Hepatocyte (in vitro differentiated cells): ENCODE measurements at regions not wholly inside any gene's neighbourhood (a gene's known extent, or its start where the extent isn't known, plus 50 kb on each side); places are given as distances from the start of the nearest gene placed in this dataset.

Experiments used
- DNase-seq: peaks from one replicate; pipeline ENCODE4 v3.0.0-alpha.2; 2016; ENCODE audit warnings: low spot score
- H2AFZ ChIP-seq: fragments of 200-600 bp; sonication (generic); 2 replicates; pipeline ENCODE4 v1.6.0; 2016; ENCODE audit warnings: antibody characterized with exemption, mild to moderate bottlenecking
- H3K27ac ChIP-seq: fragments of 200-600 bp; sonication (generic); 2 replicates; pipeline ENCODE4 v1.5.1; 2016; ENCODE audit warnings: mild to moderate bottlenecking
- H3K27me3 ChIP-seq: fragments of 200-600 bp; sonication (generic); 2 replicates; pipeline ENCODE4 v1.6.1; 2016
- H3K36me3 ChIP-seq: fragments of 200-600 bp; sonication (generic); replicated peaks from 2 replicates; pipeline ENCODE4 v1.5.1; 2016; ENCODE audit warnings: low read depth; ENCODE audit not compliant: insufficient read depth
- H3K4me1 ChIP-seq: fragments of 200-600 bp; sonication (generic); 2 replicates; pipeline ENCODE4 v1.5.1; 2016; ENCODE audit warnings: mild to moderate bottlenecking, moderate library complexity; ENCODE audit not compliant: insufficient read depth
- H3K4me2 ChIP-seq: fragments of 200-600 bp; sonication (generic); 2 replicates; pipeline ENCODE4 v1.6.0; 2016
- H3K4me3 ChIP-seq: fragments of 200-600 bp; sonication (generic); 2 replicates; pipeline ENCODE4 v1.5.1; 2016; ENCODE audit warnings: mild to moderate bottlenecking
- H3K79me2 ChIP-seq: fragments of 200-600 bp; sonication (generic); 2 replicates; pipeline ENCODE4 v1.6.0; 2017; ENCODE audit warnings: mild to moderate bottlenecking
- H3K9me2 ChIP-seq: fragments of 200-600 bp; sonication (generic); replicated peaks from 2 replicates; pipeline ENCODE4 v1.6.0; 2017; ENCODE audit warnings: mild to moderate bottlenecking; ENCODE audit not compliant: insufficient read depth
- H3K9me3 ChIP-seq: fragments of 200-600 bp; sonication (generic); 2 replicates; pipeline ENCODE4 v1.5.1; 2016; ENCODE audit warnings: low read depth, mild to moderate bottlenecking
- H4K20me1 ChIP-seq: fragments of 200-600 bp; sonication (generic); 2 replicates; pipeline ENCODE4 v1.6.0; 2016; ENCODE audit warnings: mild to moderate bottlenecking; ENCODE audit not compliant: insufficient read depth, poor library complexity, severe bottlenecking
- EZH2 ChIP-seq: fragments of 200-600 bp; sonication (generic); IDR thresholded peaks from 2 replicates; pipeline ENCODE4 v1.6.1; 2016; ENCODE audit warnings: antibody characterized with exemption, mild to moderate bottlenecking, borderline replicate concordance
- EZH2phosphoT487 ChIP-seq: fragments of 200-600 bp; sonication (generic); IDR thresholded peaks from one replicate; pipeline ENCODE4 v1.6.1; 2018; ENCODE audit warnings: antibody characterized with exemption, mild to moderate bottlenecking, low read depth, moderate library complexity; ENCODE audit not compliant: unreplicated experiment, severe bottlenecking
- WGBS: methylation state at CpG from one replicate; pipeline ENCODE4 v1.1.6; 2016; ENCODE audit warnings: low lambda C conversion rate; ENCODE audit errors: missing lambda C conversion rate; 5-methylcytosine and 5-hydroxymethylcytosine counted together
- TF ChIP-seq, protein P1 (sequence below): fragments of 200-600 bp; sonication (generic); IDR thresholded peaks from 2 replicates; pipeline ENCODE4 v1.5.1; 2016; ENCODE audit warnings: antibody characterized with exemption, mild to moderate bottlenecking; ENCODE audit not compliant: poor library complexity

DNA sequence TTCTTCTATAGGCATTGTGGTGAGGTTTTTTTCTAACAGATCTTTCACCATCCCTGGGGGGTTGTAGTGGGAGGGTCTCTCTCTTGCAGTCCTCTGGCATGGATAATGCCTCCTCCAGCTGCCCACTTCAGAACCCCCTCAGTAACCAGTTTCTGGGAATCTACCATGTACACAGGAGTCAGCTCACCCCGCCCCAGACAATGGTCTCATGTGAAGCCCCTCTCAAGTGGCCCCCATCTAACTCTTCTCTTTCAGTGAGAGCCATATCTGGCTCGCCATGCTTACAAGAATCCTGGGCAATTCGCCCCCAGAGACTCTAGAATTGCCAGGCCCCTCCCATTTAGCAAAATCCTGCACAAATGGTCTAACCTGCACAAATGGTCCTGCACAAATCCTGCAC lies 144.4 kb upstream of the FSTL4 start:
- TF ChIP-seq EZH2, result no peak
- TF ChIP-seq, protein P1, sequence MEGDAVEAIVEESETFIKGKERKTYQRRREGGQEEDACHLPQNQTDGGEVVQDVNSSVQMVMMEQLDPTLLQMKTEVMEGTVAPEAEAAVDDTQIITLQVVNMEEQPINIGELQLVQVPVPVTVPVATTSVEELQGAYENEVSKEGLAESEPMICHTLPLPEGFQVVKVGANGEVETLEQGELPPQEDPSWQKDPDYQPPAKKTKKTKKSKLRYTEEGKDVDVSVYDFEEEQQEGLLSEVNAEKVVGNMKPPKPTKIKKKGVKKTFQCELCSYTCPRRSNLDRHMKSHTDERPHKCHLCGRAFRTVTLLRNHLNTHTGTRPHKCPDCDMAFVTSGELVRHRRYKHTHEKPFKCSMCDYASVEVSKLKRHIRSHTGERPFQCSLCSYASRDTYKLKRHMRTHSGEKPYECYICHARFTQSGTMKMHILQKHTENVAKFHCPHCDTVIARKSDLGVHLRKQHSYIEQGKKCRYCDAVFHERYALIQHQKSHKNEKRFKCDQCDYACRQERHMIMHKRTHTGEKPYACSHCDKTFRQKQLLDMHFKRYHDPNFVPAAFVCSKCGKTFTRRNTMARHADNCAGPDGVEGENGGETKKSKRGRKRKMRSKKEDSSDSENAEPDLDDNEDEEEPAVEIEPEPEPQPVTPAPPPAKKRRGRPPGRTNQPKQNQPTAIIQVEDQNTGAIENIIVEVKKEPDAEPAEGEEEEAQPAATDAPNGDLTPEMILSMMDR, result no peak
- TF ChIP-seq EZH2phosphoT487, result no peak
- WGBS, result 80% methylated on average over 3 of the region's 3 CpGs
- no peak for DNase-seq

DNA sequence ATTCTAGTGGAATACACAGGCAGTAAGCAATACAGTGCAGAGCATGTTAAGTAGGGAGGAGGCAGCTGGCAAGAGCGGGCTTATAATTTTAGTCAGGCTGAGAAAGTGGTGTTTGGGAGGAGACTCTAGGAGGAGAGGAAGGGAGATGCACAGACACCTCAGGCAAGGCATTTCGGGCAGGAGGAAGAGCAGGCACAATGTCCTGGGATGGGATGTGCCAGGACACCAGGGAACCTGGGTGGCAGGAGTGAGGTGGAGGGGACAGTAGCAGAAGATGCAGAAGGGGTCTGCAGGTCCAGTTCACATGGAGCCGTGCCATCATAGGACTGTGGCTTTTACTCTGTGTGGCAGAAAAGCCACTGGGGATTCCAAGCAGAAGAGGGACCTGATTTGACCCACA lies 143.7 kb upstream of the FSTL4 start:
- Histone ChIP-seq H3K4me2 (no peak overlapping the region), H3K9me3 (no peaks in the 10 kb centered on the region), H3K4me3 (no peak overlapping the region), H4K20me1 (no peaks in the 10 kb centered on the region), H2AFZ (no peak overlapping the region), H3K4me1 (no peaks in the 10 kb centered on the region), H3K79me2 (no peaks in the 10 kb centered on the region), H3K36me3 (no peaks in the 10 kb centered on the region), H3K9me2 (no peaks in the 10 kb centered on the region), H3K27ac (no peak overlapping the region), H3K27me3 (peaks cover 13% of the 10 kb centered on the region)
- DNase-seq, result no peak
- 92% methylated on average over 3 of the region's 3 CpGs for WGBS
- TF ChIP-seq EZH2phosphoT487 (no peak), EZH2 (no peak)
- TF ChIP-seq, protein P1, result no peak

More for the DNA sequence above, 144.4 kb upstream of the FSTL4 start:
- Histone ChIP-seq H3K9me3 (no peaks in the 10 kb centered on the region), H3K27ac (no peak overlapping the region), H3K36me3 (no peaks in the 10 kb centered on the region), H3K4me2 (no peak overlapping the region), H3K79me2 (no peaks in the 10 kb centered on the region), H3K27me3 (peaks cover 13% of the 10 kb centered on the region), H4K20me1 (no peaks in the 10 kb centered on the region), H3K4me3 (no peak overlapping the region), H3K9me2 (no peaks in the 10 kb centered on the region), H2AFZ (no peak overlapping the region), H3K4me1 (no peaks in the 10 kb centered on the region)

DNA sequence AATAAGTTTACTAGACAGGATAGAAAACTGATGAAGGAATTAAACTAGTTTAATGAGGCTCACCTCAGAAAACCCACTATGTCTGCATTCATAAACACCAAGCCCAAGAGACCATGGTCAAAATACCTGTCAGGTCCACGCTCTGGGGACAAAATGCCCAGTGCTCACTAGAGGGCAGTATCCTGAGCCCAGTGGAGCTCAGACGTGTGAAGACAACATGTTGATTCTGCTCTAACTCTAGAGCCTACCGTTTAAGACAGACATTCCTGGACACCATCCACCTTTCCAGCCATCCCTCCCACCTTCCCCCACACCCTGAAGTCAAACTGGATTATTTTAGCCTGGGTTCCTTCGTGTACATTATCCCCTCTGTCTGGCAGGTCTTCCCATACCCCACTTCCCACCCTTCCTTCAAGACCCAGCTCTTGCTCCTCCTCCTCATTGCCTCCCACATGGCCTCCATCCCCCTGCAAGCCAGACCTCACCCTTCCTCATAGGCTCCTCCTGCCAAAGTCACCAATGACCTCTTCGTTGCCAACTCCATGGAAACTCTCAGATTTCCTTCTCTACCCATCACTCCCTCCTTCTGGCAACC lies 142.3 kb upstream of the FSTL4 start:
- WGBS, result 43% methylated on average over 5 of the region's 5 CpGs
- Histone ChIP-seq H3K27ac (no peak overlapping the region), H3K9me3 (no peaks in the 10 kb centered on the region), H3K79me2 (no peaks in the 10 kb centered on the region), H3K27me3 (peaks cover 13% of the 10 kb centered on the region), H2AFZ (no peak overlapping the region), H3K9me2 (no peaks in the 10 kb centered on the region), H4K20me1 (no peaks in the 10 kb centered on the region), H3K4me1 (no peaks in the 10 kb centered on the region), H3K36me3 (no peaks in the 10 kb centered on the region), H3K4me3 (no peak overlapping the region), H3K4me2 (no peak overlapping the region)
- peak; percentile 58 for DNase-seq
- TF ChIP-seq EZH2phosphoT487, result no peak
- TF ChIP-seq, protein P1, result peak; percentile 62
- TF ChIP-seq EZH2, result no peak

DNA sequence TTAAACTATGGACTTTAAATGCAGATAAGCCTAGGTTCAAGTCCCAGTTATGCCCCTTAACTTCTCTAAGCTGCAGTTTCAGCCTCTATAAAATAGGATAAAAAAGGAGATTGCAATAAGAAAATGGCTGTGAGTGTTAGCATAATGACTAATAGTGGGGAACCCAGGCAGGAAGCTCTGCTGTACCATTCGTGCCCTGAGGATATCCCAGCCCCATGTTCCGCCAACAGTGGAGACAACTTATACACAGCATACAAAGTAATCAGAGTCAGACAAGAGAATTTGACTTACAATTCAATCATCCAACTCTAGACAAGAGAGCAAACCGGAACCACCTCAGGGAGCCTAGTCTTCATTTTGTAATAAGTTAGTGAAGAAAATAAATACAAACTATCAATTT lies 141.5 kb upstream of the FSTL4 start:
- TF ChIP-seq EZH2phosphoT487 (no peak), EZH2 (no peak)
- TF ChIP-seq, protein P1, result no peak
- peak; percentile 23 for DNase-seq
- 66% methylated on average over 3 of the region's 3 CpGs for WGBS

More for the DNA sequence above, 141.5 kb upstream of the FSTL4 start:
- no peak overlapping the region for H3K4me3 ChIP-seq
- H4K20me1 ChIP-seq, result no peaks in the 10 kb centered on the region
- H3K9me2 ChIP-seq, result no peaks in the 10 kb centered on the region
- H3K79me2 ChIP-seq, result no peaks in the 10 kb centered on the region
- H3K4me2 ChIP-seq, result no peak overlapping the region
- no peak overlapping the region for H2AFZ ChIP-seq
- H3K27me3 ChIP-seq, result peaks cover 13% of the 10 kb centered on the region
- no peaks in the 10 kb centered on the region for H3K9me3 ChIP-seq
- no peak overlapping the region for H3K27ac ChIP-seq
- no peaks in the 10 kb centered on the region for H3K4me1 ChIP-seq
- H3K36me3 ChIP-seq, result no peaks in the 10 kb centered on the region
